GM13976 (cell line): ENCODE measurements at regions not wholly inside any gene's neighbourhood (a gene's known extent, or its start where the extent isn't known, plus 50 kb on each side); places are given as distances from the start of the nearest gene placed in this dataset.

ENCODE experiments used
- DNase-seq: peaks from one replicate; pipeline ENCODE4 v3.0.0; 2012; ENCODE audit warnings: low spot score
- in situ Hi-C: fragments of 300-500 bp; cut with MboI; formaldehyde crosslinking; loops from one replicate; pipeline ENCODE4 v1.12.0; 2022; ENCODE audit warnings: low sequenced_read_pairs, mixed read lengths, inconsistent platforms; ENCODE audit not compliant: unreplicated experiment
- TF ChIP-seq, protein P1 (sequence below): IDR thresholded peaks from 2 replicates; pipeline ENCODE4 v1.5.1; 2012; ENCODE audit warnings: borderline replicate concordance, mild to moderate bottlenecking; ENCODE audit not compliant: insufficient read depth; ENCODE audit errors: extremely low read depth, missing control alignments, control extremely low read depth

DNA sequence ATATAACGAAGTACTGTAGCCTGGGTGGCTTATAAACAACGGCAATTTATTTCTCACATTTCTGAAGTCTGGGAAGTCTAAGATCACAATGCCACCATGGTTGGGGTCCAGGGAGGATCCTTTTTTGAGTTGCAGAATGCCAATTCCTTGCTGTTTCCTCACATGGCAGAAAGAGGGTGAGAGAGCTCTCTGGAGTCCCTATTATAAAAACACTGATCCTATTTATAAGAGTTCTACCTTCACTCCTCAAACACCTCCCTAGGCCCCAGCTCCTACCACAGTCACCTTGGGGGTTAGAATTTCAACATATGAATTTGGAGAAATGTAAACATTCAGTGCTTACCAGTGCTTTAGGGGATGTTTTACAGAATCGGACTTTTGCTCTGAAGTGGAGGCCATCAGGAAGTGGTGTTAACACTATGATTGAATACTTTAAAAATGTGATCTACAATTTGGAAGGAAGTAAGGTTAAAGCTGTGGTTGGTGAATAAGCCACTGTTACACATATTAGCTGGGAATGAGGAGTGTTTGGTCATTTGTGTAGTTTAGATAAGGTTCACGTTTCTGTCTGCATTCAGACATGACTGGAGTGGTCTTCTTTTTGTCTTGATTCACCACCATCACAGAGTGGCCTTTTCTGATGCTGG, 79.9 kb upstream of the SPTLC3 start:
- TF ChIP-seq, protein P1, sequence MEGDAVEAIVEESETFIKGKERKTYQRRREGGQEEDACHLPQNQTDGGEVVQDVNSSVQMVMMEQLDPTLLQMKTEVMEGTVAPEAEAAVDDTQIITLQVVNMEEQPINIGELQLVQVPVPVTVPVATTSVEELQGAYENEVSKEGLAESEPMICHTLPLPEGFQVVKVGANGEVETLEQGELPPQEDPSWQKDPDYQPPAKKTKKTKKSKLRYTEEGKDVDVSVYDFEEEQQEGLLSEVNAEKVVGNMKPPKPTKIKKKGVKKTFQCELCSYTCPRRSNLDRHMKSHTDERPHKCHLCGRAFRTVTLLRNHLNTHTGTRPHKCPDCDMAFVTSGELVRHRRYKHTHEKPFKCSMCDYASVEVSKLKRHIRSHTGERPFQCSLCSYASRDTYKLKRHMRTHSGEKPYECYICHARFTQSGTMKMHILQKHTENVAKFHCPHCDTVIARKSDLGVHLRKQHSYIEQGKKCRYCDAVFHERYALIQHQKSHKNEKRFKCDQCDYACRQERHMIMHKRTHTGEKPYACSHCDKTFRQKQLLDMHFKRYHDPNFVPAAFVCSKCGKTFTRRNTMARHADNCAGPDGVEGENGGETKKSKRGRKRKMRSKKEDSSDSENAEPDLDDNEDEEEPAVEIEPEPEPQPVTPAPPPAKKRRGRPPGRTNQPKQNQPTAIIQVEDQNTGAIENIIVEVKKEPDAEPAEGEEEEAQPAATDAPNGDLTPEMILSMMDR, result no peak
- DNase-seq, result no peak
- in situ Hi-C loops, result loop anchor here (10.0 kb wide), 1 partner anchor 176 kb away; no protein-coding TSS in a partner anchor

DNA sequence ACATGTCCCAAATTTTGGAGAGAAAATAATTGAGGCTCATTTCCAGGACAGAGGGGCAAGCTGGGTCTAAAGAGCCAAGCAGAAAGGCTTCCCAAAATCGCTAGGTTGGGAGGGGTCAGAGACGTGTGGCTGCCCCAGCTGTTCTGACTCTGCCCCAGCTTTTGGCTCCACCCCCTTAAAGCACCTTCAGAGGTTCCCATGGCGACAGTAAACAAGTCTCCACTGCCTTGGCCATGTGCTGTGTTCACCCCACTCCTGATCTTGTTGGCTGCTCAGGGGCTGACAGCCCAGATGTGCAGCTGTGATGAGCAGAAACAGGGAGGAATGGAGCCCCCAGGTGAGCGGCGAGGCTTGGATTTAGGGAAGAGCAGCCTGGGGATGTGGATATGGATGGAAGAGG, 72.8 kb upstream of the SPTLC3 start:
- in situ Hi-C loops, result no loop called here
- no peak for DNase-seq
- TF ChIP-seq, protein P1, result no peak

DNA sequence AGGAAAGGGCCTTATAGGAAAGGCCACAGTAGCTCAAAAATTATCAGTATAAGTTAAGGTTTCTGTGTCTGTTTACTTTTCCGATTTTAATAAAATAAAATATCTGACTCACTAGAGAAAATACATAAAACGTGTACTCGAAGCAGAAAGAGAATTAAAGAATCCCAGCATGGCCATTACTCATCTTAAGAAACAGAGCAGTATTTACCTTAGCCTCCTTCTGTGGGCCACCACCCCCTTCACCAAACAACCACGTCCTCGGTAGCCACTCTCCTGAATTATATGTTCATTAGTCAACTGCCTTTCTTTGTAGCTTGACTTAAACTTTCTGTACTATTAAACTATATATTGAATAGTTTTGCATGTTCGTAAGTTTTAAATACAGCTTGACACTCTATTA, 72.2 kb upstream of the SPTLC3 start:
- DNase-seq, result no peak
- in situ Hi-C loops, result no loop called here
- TF ChIP-seq, protein P1, result no peak

DNA sequence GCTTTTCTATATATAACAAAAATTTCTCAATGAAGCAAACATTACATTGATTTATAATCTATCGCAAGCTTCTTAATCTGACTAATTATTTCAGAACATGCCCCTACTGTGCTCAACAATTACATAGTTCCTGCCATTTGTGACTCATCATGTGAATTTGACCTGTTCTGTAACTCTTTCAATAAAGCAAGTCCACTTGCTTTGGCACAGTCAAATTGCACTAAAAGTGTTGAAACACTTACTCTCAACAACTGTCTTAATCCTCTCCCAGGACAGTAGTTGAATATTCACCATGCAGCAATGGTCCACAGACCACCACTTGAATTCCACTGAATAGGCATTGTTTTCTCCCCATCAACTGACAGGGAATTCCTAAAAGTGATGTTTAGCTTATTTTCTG, 67.7 kb upstream of the SPTLC3 start:
- DNase-seq, result no peak
- TF ChIP-seq, protein P1, result no peak
- in situ Hi-C loops, result no loop called here

DNA sequence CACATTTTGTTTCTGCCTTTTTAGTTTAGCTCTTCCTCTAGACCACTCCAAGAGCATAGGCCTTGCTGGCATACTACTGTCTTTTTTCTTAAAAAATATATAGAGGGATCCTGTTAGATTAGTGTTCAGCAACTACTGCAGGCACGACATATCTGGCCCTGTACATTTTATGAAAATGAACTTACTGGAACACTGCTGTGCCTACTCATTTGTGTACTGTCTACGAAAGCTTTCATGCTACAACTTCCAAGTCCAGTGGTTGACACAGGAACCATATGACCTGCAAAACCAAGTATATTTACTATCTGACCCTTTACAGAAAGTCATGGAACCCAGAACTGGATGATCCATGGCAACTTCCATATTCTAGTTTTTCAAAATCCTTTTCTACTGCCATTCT, 66.6 kb upstream of the SPTLC3 start:
- in situ Hi-C loops, result no loop called here
- TF ChIP-seq, protein P1, result no peak

DNA sequence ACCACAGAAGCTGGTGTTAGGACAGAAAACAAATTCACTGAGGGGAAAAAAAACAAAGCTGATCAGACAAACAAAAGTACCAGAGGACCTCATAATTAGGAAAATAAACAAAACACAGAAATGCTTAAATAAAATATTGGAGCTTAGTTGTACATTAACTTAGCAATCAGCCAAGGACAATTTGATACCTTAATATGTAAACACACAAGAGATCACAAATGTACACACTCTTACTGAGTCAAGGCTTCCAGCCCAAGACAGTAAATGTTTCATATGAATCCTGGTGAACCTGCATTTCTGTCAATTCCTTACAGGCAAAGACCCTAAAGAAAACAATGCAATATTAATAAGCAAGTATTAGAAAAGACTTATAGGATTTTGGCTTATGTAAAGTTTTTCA, 62.0 kb upstream of the SPTLC3 start:
- TF ChIP-seq, protein P1, result no peak
- in situ Hi-C loops, result no loop called here
- DNase-seq, result no peak

More for the DNA sequence above, 66.6 kb upstream of the SPTLC3 start:
- no peak for DNase-seq
